Fibroblast of skin of left quadriceps (primary cell): ENCODE measurements at regions not wholly inside any gene's neighbourhood (a gene's known extent, or its start where the extent isn't known, plus 50 kb on each side); places are given as distances from the start of the nearest gene placed in this dataset.
"Not testable (repeated sequence)": the region's sequence is repeated elsewhere in the genome, so short reads cannot be mapped to it uniquely, and the experiment has no call there.

Experiments
- DNase-seq, 2 experiments: peaks; one replicate each; pipeline ENCODE4 v3.0.0-alpha.2; 2013; ENCODE audit warnings: low read depth in 2 of 2

GRCh38 chr4:178963446-178964045 lies 1521.3 kb upstream of the AGA start:
- no peak for DNase-seq

GRCh38 chr4:178966644-178967043 lies 1524.4 kb upstream of the AGA start:
- no peak for DNase-seq

- DNase-seq: no peak
Measured at GRCh38 chr4:178970433-178971140, 1528.3 kb upstream of the AGA start.

GRCh38 chr4:178976861-178977260 lies 1534.6 kb upstream of the AGA start:
- DNase-seq: no peak

- DNase-seq: no peak
Measured at GRCh38 chr4:178993306-178993705, 1551.1 kb upstream of the AGA start.

GRCh38 chr4:179001918-179002317 lies 1559.7 kb upstream of the AGA start:
- DNase-seq: no peak

GRCh38 chr4:179007755-179008154 lies 1565.5 kb upstream of the AGA start:
- no peak for DNase-seq

GRCh38 chr4:179017581-179017980 lies 1575.3 kb upstream of the AGA start:
- DNase-seq: no peak

GRCh38 chr4:179027569-179027968 lies 1585.3 kb upstream of the AGA start:
- DNase-seq: no peak

- DNase-seq: no peak
Measured at GRCh38 chr4:179028321-179028720, 1586.1 kb upstream of the AGA start.

GRCh38 chr4:179029683-179030082 lies 1587.4 kb upstream of the AGA start:
- no peak for DNase-seq

GRCh38 chr4:179040259-179040658 lies 1598.0 kb upstream of the AGA start:
- no peak for DNase-seq

GRCh38 chr4:179048839-179049453 lies 1606.7 kb upstream of the AGA start:
- DNase-seq: no peak

GRCh38 chr4:179051206-179051605 lies 1609.0 kb upstream of the AGA start:
- DNase-seq: no peak

GRCh38 chr4:179059396-179059795 lies 1617.2 kb upstream of the AGA start:
- DNase-seq: no peak

- not testable (repeated sequence) for DNase-seq
Measured at GRCh38 chr4:179066254-179066653, 1624.0 kb upstream of the AGA start.

- no peak for DNase-seq
Measured at GRCh38 chr4:179071131-179071530, 1628.9 kb upstream of the AGA start.

- DNase-seq: no peak
Measured at GRCh38 chr4:179076865-179077264, 1634.6 kb upstream of the AGA start.

- DNase-seq: no peak
Measured at GRCh38 chr4:179095585-179096221, 1653.5 kb upstream of the AGA start.

- no peak for DNase-seq
Measured at GRCh38 chr4:179097741-179098140, 1655.5 kb upstream of the AGA start.

- peak; percentile 9 to 18 for DNase-seq
Measured at GRCh38 chr4:179110356-179110755, 1668.1 kb upstream of the AGA start.

GRCh38 chr4:179110816-179111215 lies 1668.6 kb upstream of the AGA start:
- DNase-seq: no peak
